Uterus (tissue), 3 donors: ENCODE measurements at regions not wholly inside any gene's neighbourhood (a gene's known extent, or its start where the extent isn't known, plus 50 kb on each side); places are given as distances from the start of the nearest gene placed in this dataset.

Experiments
- DNase-seq, 2 donors: peaks; one replicate each; pipeline ENCODE4 v3.0.0-alpha.2; 2019 to 2020
- H3K27ac ChIP-seq, 2 donors: fragments of 200-600 bp; sonication (generic); 1 replicate in 1 of 2; 2 replicates in 1 of 2; pipeline ENCODE4 v1.5.1; 2016 to 2018
- H3K27me3 ChIP-seq, 2 donors: fragments of 200-600 bp; sonication (generic); one replicate each; pipeline ENCODE4 v1.5.1; 2018 to 2019; ENCODE audit warnings: control low read depth in 1 of 2
- H3K36me3 ChIP-seq, 2 donors: fragments of 200-600 bp; sonication (generic); one replicate each; pipeline ENCODE4 v1.5.1; 2019; ENCODE audit warnings: control low read depth in 1 of 2
- H3K4me1 ChIP-seq, 2 donors: fragments of 200-600 bp; sonication (generic); one replicate each; pipeline ENCODE4 v1.5.1; 2018 to 2019; ENCODE audit warnings: control low read depth in 1 of 2
- H3K4me3 ChIP-seq, 2 donors: fragments of 200-600 bp; sonication (generic); 1 replicate in 1 of 2; 2 replicates in 1 of 2; pipeline ENCODE4 v1.5.1; 2018 to 2019; ENCODE audit warnings: mild to moderate bottlenecking in 1 of 2
- H3K9me3 ChIP-seq, 2 donors: fragments of 200-600 bp; sonication (generic); one replicate each; pipeline ENCODE4 v1.5.1; 2019; ENCODE audit warnings: control low read depth in 1 of 2
- CTCF ChIP-seq, 4 experiments: fragments of 200-600 bp in 2 of 4; fragments of 450-650 bp in 2 of 4; sonication (generic) in 2 of 4; IDR thresholded peaks; one replicate each; pipeline ENCODE4 v1.5.1; 2016 to 2019; ENCODE audit warnings: antibody characterized with exemption in 4 of 4, mild to moderate bottlenecking in 2 of 4, moderate library complexity in 1 of 4
- POLR2A ChIP-seq, 2 donors: fragments of 450-650 bp; IDR thresholded peaks; one replicate each; pipeline ENCODE4 v1.6.1; 2016; ENCODE audit warnings: antibody characterized with exemption in 2 of 2, mild to moderate bottlenecking in 1 of 2, moderate library complexity in 1 of 2
- intact Hi-C: fragments of 100-400 bp; cut with DNase I; formaldehyde crosslinking; loops from one replicate; pipeline ENCODE4 v1.15.1; 2023; ENCODE audit warnings: low total_unique reads
- donor health status: DM: yes; HTN: yes; CAD: no.

- TF ChIP-seq POLR2A (IDR thresholded peaks at IDR 0.05) = no peak
- TF ChIP-seq CTCF (IDR thresholded peaks at IDR 0.05) = no peak
- no peaks in the 10 kb centered on the region for H3K9me3 ChIP-seq
- H3K4me1 ChIP-seq = no peaks in the 10 kb centered on the region
- H3K36me3 ChIP-seq = no peaks in the 10 kb centered on the region
- intact Hi-C loops = no loop called here
- H3K27me3 ChIP-seq = no peaks in the 10 kb centered on the region
- DNase-seq = no peak
- no peak overlapping the region for H3K4me3 ChIP-seq
- H3K27ac ChIP-seq = no peak overlapping the region
Measured at GRCh38 chr6:142633317-142633716, 311.7 kb downstream of the HIVEP2 start.

- Histone ChIP-seq H3K4me1 (no peaks in the 10 kb centered on the region), H3K9me3 (no peaks in the 10 kb centered on the region), H3K4me3 (no peak overlapping the region), H3K36me3 (no peaks in the 10 kb centered on the region), H3K27me3 (no peaks in the 10 kb centered on the region), H3K27ac (no peak overlapping the region)
- TF ChIP-seq POLR2A (IDR thresholded peaks at IDR 0.05) (no peak), CTCF (IDR thresholded peaks at IDR 0.05) (no peak)
- DNase-seq = no peak
- intact Hi-C loops = no loop called here
Measured at GRCh38 chr6:142635130-142635529, 309.8 kb downstream of the HIVEP2 start.

GRCh38 chr6:142637624-142638351, 307.2 kb downstream of the HIVEP2 start:
- H3K27ac ChIP-seq = no peak overlapping the region
- intact Hi-C loops = no loop called here
- no peak for DNase-seq
- no peaks in the 10 kb centered on the region for H3K27me3 ChIP-seq
- TF ChIP-seq POLR2A (IDR thresholded peaks at IDR 0.05) (no peak), CTCF (IDR thresholded peaks at IDR 0.05) (no peak)
- H3K4me1 ChIP-seq = no peaks in the 10 kb centered on the region
- H3K36me3 ChIP-seq = no peaks in the 10 kb centered on the region
- H3K4me3 ChIP-seq = no peak overlapping the region
- no peaks in the 10 kb centered on the region for H3K9me3 ChIP-seq

- H3K4me3 ChIP-seq = no peak overlapping the region
- H3K4me1 ChIP-seq = no peaks in the 10 kb centered on the region
- no peaks in the 10 kb centered on the region for H3K9me3 ChIP-seq
- H3K36me3 ChIP-seq = no peaks in the 10 kb centered on the region
- H3K27ac ChIP-seq = no peak overlapping the region
- H3K27me3 ChIP-seq = no peaks in the 10 kb centered on the region
- TF ChIP-seq POLR2A (IDR thresholded peaks at IDR 0.05) (no peak), CTCF (IDR thresholded peaks at IDR 0.05) (no peak)
- no peak for DNase-seq
- intact Hi-C loops = no loop called here
Measured at GRCh38 chr6:142642651-142643050, 302.3 kb downstream of the HIVEP2 start.

GRCh38 chr6:142644866-142645265, 300.1 kb downstream of the HIVEP2 start:
- no peaks in the 10 kb centered on the region for H3K9me3 ChIP-seq
- no peak overlapping the region for H3K4me3 ChIP-seq
- no peak for DNase-seq
- H3K27me3 ChIP-seq = no peaks in the 10 kb centered on the region
- no peaks in the 10 kb centered on the region for H3K4me1 ChIP-seq
- intact Hi-C loops = no loop called here
- TF ChIP-seq CTCF (IDR thresholded peaks at IDR 0.05) = no peak
- TF ChIP-seq POLR2A (IDR thresholded peaks at IDR 0.05) = no peak
- no peak overlapping the region for H3K27ac ChIP-seq
- no peaks in the 10 kb centered on the region for H3K36me3 ChIP-seq
